AG08396 (cell line): ENCODE measurements at regions not wholly inside any gene's neighbourhood (a gene's known extent, or its start where the extent isn't known, plus 50 kb on each side); places are given as distances from the start of the nearest gene placed in this dataset.
"Not testable (repeated sequence)": the region's sequence is repeated elsewhere in the genome, so short reads cannot be mapped to it uniquely, and the experiment has no call there.

ENCODE experiments used
- DNase-seq: peaks from one replicate; pipeline ENCODE4 v3.0.0; 2012; ENCODE audit warnings: low spot score, mixed read lengths

GRCh38 chr13:78540058-78540457, 63.3 kb downstream of the POU4F1 start:
- DNase-seq = no peak

GRCh38 chr13:78526044-78526443, 77.3 kb downstream of the POU4F1 start:
- not testable (repeated sequence) for DNase-seq

GRCh38 chr13:78524936-78525335, 78.4 kb downstream of the POU4F1 start:
- DNase-seq = no peak

GRCh38 chr13:78521091-78521490, 82.3 kb downstream of the POU4F1 start:
- DNase-seq = no peak

GRCh38 chr13:78520425-78520824, 82.9 kb downstream of the POU4F1 start:
- no peak for DNase-seq

GRCh38 chr13:78518482-78518881, 84.9 kb downstream of the POU4F1 start:
- not testable (repeated sequence) for DNase-seq

GRCh38 chr13:78499802-78500201, 103.5 kb downstream of the POU4F1 start:
- no peak for DNase-seq

GRCh38 chr13:78497702-78498355, 105.5 kb downstream of the POU4F1 start:
- DNase-seq = no peak

- DNase-seq = no peak
Observed at GRCh38 chr13:78491978-78492377, 111.4 kb downstream of the POU4F1 start.

GRCh38 chr13:78490225-78490624, 113.1 kb downstream of the POU4F1 start:
- DNase-seq = not testable (repeated sequence)

- DNase-seq = no peak
Observed at GRCh38 chr13:78487707-78488106, 115.6 kb downstream of the POU4F1 start.

- DNase-seq = no peak
Observed at GRCh38 chr13:78485803-78486202, 117.5 kb downstream of the POU4F1 start.

- no peak for DNase-seq
Observed at GRCh38 chr13:78478183-78478582, 125.2 kb downstream of the POU4F1 start.

- DNase-seq = no peak
Observed at GRCh38 chr13:78476910-78477309, 126.4 kb downstream of the POU4F1 start.

GRCh38 chr13:78468621-78469020, 134.7 kb downstream of the POU4F1 start:
- no peak for DNase-seq

GRCh38 chr13:78465250-78465649, 138.1 kb downstream of the POU4F1 start:
- DNase-seq = no peak

GRCh38 chr13:78460176-78460575, 143.2 kb downstream of the POU4F1 start:
- DNase-seq = no peak

GRCh38 chr13:78443839-78444238, 159.5 kb downstream of the POU4F1 start:
- no peak for DNase-seq

GRCh38 chr13:78437781-78438180, 165.6 kb downstream of the POU4F1 start:
- no peak for DNase-seq

GRCh38 chr13:78436311-78436710, 167.0 kb downstream of the POU4F1 start:
- DNase-seq = no peak

- DNase-seq = no peak
Observed at GRCh38 chr13:78431328-78431727, 172.0 kb downstream of the POU4F1 start.

GRCh38 chr13:78430811-78431210, 172.5 kb downstream of the POU4F1 start:
- no peak for DNase-seq

GRCh38 chr13:78430166-78430791, 173.1 kb downstream of the POU4F1 start:
- no peak for DNase-seq

GRCh38 chr13:78428646-78429045, 174.7 kb downstream of the POU4F1 start:
- no peak for DNase-seq
